CD1c-positive myeloid dendritic cell (primary cell): ENCODE measurements at regions not wholly inside any gene's neighbourhood (a gene's known extent, or its start where the extent isn't known, plus 50 kb on each side); places are given as distances from the start of the nearest gene placed in this dataset.
"Not testable (repeated sequence)": the region's sequence is repeated elsewhere in the genome, so short reads cannot be mapped to it uniquely, and the experiment has no call there.

Experiments
- DNase-seq: peaks from one replicate; pipeline ENCODE4 v3.0.0-alpha.2; 2016; ENCODE audit errors: extremely low spot score

DNA sequence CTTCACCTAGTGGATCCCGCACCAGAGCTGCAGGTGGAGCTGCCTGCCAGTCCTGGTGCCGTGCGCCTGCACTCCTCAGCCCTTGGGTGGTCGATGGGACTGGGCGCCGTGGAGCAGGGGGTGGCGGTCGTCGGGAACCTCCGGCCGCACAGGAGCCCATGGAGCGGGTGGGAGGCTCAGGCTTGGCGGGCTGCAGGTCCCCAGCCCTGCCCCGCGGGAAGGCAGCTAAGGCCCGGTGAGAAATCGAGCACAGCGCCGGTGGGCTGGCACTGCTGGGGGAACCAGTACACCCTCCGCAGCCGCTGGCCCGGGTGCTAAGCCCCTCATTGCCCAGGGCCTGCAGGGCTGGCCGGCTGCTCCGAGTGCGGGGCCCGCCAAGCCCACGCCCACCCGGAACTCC, 253.2 kb downstream of the MTERF1 start:
- not testable (repeated sequence) for DNase-seq

DNA sequence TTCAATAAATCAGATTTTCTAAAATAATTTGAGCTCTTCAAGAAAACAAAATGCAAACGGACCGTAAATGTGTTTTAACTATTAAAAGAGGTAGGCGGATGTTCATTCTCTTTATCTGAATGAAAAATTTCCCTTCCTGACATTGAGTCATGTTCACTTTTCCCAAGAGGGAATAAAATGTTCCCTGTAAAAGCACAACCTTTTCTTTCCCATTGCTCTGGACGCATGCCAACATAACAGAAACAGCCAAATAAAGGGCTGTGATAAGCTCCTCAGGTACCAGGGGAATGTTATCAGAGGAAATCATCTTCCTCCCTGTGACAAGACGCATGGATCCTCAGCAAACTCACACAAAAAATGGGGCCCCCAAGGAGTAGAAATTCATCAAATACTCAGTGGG, 251.8 kb downstream of the MTERF1 start:
- DNase-seq = no peak

DNA sequence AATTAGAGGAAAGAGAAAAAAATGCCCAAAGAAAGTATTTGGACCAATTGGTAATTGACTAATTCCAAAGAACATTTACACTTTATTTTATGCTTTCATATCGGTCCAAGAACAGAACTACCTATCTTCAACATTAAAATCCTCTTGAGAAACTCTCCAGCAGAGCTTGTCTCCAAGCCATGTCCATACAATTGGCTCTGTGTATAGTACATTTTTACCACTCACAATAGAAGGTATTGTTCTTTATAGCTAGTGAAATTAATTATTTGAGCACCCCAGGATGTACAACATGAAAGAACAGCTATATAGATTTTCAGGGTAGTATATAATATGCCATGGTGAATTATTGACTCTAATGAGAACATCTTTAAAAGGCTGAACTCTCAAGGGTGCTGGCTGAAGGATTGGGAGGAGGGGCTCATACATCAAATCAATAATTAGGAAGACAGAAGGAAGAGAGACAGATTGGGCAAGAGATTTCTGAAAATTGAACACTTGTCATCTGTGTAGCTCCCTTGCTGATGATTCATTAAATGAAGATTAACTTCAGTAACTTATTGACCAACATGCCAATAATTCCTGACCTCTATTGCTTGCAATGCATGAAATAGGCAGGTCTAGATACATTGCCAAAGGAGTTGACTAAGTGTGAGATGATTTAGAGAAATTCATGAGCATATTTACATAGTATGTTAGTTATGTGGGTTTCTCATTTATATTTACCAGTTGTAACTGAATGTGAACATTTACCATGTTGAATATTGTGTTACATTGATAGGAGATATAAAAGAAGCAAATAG, 249.7 kb downstream of the MTERF1 start:
- DNase-seq = no peak

- DNase-seq = no peak
Measured at GRCh38 chr7:91632234-91632940, 248.1 kb downstream of the MTERF1 start.

- no peak for DNase-seq
Measured at GRCh38 chr7:91633013-91633441, 247.5 kb downstream of the MTERF1 start.

DNA sequence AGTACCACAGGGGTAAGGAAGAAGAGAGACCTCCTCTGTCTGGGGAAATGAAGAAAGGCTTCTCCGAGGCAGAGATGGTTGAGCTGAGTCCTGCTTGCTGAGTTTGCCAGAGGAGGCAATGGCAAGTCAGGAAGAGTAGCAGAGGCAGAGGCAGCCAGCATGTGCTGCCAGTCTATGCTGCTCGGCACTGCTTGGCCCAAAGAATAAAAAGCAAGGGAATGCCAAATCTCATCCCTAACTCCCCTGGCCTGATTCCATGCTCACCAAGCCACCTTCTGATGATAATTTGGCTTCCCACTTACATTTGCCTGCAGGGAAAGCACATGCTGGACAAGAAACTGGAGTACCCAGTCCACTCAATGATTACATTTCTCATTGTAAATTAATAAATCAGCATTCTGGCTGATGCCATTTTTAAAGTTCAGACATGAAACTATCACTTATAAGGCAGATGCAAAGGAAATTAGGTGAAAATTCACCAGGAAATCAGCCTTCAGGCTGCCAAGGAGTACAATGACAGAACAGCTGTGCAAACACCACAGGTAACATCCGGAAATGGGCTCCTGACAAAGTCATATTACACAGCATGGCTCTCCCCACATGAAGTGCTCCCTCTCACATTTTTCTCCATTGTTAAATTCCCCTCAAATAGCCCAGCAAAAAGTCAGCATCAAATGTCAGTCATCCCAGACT, 245.9 kb downstream of the MTERF1 start:
- no peak for DNase-seq

DNA sequence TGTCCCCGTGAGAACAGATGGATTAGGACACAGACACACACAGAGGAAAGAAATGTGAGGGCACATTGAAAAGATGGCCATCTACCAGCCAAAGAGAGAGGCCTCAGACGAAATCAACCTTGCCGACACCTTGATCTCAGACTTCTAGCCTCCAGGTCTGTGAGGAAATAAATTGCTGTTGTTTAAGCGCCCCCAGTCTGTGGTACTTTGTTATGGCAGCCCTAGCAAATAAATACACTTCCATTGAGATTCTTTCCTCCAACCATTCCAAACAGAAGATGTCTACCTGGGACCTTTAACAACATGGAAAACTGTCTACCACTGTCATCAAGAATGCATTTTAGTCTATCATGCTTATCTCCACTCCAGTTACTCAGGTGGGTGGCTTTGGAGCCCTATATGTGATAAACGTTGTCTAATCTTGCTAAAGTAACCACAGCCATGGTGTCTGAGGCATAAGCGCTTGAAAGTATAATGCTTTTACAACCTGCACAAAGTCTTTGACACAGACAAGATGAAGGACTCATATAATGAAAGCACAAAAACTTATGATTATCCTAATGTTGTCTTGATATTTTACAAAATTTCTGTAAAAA, 244.3 kb downstream of the MTERF1 start:
- DNase-seq = peak; percentile 34

GRCh38 chr7:91636728-91637127, 243.8 kb downstream of the MTERF1 start:
- no peak for DNase-seq

- no peak for DNase-seq
Measured at GRCh38 chr7:91644256-91644655, 236.2 kb downstream of the MTERF1 start.

DNA sequence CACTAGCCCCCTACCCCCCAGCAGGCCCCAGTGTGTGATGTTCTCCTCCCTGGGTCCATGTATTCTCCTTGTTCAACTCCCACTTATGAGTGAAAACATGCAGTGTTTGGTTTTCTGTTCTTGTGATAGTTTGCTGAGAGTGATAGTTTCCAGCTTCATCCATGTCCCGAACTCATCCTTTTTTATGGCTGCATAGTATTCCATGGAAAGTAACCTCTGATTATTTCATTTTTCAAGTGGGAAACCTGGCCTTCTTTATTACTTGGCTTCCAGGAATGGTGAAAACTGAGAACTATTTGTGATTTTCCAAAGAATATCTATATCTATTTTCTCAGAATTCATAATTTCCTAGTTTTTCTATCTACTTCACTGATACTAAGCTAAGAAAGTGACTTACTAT, 235.0 kb downstream of the MTERF1 start:
- DNase-seq = no peak

DNA sequence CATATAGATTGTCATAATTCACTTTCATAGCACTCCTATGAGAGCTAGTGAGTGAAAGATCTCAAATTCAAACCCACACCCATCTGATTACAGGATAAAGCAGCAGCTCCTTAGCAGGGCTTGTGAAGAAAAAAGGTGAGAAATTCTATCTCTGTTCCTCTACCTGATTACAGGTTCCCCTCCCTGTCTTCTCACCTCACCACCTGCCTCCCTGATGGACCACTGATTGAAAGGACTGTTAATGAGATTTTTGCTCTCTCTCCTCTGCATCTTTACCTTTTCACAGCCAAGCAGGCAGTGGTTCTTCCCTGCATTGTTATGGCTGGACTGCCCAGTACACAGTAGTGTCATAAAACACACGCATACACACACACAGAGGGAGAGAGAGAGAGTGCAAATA, 228.5 kb downstream of the MTERF1 start:
- no peak for DNase-seq

DNA sequence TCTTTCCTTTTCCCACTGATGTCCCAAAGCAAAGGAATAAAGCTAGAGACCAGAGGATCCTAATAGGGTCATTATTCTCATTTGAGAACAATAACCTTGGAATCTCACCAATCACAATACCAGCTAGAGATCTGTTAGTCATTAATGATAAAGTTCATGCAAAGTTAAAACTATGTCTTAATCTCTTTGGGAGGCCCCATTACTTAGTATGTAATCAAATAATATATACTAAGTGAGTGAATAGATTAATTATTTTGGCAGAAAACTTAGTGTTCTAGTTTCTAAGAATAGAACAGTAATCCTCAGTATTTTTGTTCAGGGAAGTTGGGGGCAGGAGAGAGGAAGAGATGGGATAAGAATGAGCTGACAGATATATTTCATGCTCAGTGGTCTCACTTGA, 227.2 kb downstream of the MTERF1 start:
- DNase-seq = no peak

DNA sequence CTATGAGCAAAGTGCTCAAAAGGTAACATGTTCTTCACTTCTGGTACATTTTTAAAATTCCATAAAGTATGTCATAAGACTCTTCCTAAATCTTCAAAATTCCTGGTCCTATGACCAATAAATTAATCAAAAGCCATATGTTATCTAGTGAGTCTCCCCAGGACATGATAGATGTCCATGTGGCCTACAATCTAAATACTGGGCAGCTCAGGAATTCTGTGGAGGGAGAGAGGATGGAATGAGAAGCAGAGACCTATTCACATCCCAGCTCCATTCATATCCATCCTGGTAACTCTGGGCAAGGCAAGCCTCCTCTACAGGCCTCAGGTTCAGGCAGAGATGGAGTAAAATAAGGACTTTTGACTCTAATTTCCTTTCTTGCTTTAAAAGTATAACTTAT, 224.8 kb downstream of the MTERF1 start:
- no peak for DNase-seq

- DNase-seq = no peak
Measured at GRCh38 chr7:91656541-91657482, 223.7 kb downstream of the MTERF1 start.

DNA sequence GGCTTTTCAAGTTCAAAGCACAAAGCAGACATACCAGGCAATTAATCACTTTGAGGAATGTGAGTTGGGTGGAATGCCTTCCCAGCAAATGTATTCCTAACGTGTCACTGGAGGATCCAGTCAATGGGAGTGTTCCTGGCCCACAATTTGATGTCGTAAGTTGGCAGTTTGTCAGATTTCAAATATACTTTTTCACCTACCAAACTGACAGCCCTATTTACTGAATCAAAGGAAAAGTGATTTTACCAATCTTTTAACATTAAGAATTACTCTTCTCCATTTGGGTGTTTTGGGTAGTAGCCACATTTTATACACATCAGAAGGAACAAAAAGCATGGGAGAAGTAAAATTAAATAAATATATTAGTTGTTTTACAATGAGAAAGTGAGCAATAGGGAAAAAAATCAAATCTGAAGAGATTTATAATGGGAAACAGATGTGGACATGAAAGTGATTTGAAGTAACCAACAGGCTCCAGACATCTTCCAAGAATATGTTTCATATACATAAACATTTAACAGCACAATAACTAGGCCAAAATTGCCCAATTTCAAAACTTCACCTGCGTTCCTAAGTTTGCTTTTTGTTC, 222.9 kb downstream of the MTERF1 start:
- no peak for DNase-seq

GRCh38 chr7:91659096-91659495, 221.4 kb downstream of the MTERF1 start:
- no peak for DNase-seq

DNA sequence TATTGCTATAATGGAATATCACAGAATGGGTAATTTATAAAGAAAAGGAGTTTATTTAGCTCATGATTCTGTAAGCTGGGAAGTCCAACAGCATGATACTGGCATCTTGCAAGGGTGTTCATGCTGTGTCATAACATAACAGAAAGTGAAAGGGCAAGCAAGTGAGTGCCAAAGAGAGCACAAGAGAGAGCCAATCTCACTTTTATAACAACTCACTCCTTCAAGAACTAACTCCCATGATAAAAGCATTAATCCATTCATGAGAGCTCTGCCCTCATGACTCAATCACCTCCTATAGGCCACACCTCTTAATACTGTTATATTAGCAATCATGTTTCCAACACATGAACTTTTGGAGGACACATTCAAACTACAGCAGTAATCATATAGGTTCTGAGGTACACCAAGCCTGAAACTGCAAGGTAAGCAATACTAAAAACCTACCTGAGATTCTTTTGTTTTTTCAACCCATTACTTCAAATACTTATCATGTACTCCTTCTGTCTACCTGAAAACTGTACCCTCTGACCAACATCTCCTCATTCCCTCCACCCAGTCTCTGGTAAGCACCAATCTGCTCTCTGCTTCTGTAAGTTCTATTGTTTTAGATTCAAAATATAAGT, 219.7 kb downstream of the MTERF1 start:
- no peak for DNase-seq

- DNase-seq = no peak
Measured at GRCh38 chr7:91661727-91662126, 218.8 kb downstream of the MTERF1 start.

DNA sequence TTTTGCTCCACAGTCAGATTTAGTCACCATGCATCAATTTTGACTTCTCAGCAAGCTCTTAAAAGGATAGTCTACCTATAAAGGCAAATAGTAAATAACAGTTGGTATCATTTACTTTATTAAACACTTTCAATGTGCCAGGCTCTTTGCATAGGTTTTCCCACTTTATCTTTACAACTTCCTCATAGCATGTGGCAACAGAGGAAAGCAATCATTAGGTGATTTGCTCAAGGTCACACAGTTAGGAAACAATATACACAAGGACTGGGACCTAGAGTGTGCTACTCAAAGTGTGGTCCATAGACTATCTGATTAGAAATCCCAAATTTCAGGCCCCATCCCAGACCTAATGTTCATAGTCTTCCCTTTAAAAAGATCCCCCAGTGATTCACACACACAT, 212.3 kb downstream of the MTERF1 start:
- DNase-seq = no peak

DNA sequence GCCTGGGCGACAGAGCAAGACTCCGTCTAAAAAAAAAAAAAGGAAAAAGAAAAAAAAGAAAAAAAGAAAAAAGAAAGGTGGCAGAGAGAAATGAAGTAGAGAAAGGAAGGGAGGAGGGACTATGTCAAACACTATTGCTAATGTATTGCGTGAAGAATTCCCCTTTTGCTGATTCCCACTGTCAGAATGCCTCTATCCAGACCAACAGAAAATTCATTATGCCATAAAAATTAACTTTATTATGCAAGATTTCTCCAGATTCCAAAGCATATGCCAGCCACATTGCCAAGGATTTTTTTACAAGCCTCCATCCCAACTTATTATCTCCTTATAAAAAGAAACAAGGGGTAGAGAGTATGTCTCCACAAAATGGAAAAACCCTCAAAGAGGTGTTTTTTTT, 209.3 kb downstream of the MTERF1 start:
- DNase-seq = no peak
